K562 (cell line): ENCODE measurements at regions not wholly inside any gene's neighbourhood (a gene's known extent, or its start where the extent isn't known, plus 50 kb on each side); places are given as distances from the start of the nearest gene placed in this dataset.

Experiments
- ATAC-seq: fragments of 200-7000 bp; cut with Tn5 transposase; 3 replicates; pipeline ENCODE4 v1.9.1; 2020; ENCODE audit warnings: moderate library complexity
- BruUV-seq: library from RNA; stranded (reverse); fragments of 400-500 nt; replicated peaks from 2 replicates; lab custom pipeline; 2021; lab: Mats Ljungman, UMichigan
- CTCF ChIA-PET: fragments of 300-600 bp; formaldehyde crosslinking; extraction: SDS; loops from one replicate; lab custom pipeline; 2021; ENCODE audit warnings: low intra/inter-chr PET ratio; lab: Yijun Ruan, JAX
- POLR2A ChIA-PET: fragments of 300-600, 350-650 bp; sonication (Branson Sonifier 250); formaldehyde crosslinking; extraction: SDS; loops from one replicate; lab custom pipeline; 2021; ENCODE audit warnings: antibody characterized with exemption, inconsistent platforms; lab: Yijun Ruan, JAX
- DNase-seq, 4 experiments: peaks; one replicate each; pipeline versions ENCODE4 v3.0.0 to v3.0.0-alpha.2; 2011 to 2018; ENCODE audit warnings: low spot score in 3 of 4, mixed read lengths in 3 of 4; ENCODE audit errors: extremely low read depth in 1 of 4
- FAIRE-seq: peaks from 2 replicates; lab custom pipeline; 2011; peaks lifted over from hg19 to GRCh38; lab: Jason Lieb, UNC
- H2AFZ ChIP-seq: 2 replicates; pipeline ENCODE4 v1.6.0; 2011; ENCODE audit warnings: low read depth, low read length, control low read depth, inconsistent platforms
- H3K27ac ChIP-seq: fragments of 200-600 bp; 3 replicates; pipeline ENCODE4 v1.8.0; 2011; ENCODE audit warnings: low read depth, mild to moderate bottlenecking, control low read depth, inconsistent platforms, low read length, moderate library complexity, mixed read lengths; ENCODE audit errors: extremely low read depth
- H3K27me3 ChIP-seq, 2 experiments: fragments of 300-600 bp in 1 of 2; 2 replicates in 1 of 2; 3 replicates in 1 of 2; pipeline versions ENCODE4 v1.6.0 to v1.8.0; 2011; ENCODE audit warnings: inconsistent platforms in 2 of 2, low read length in 2 of 2, mild to moderate bottlenecking in 1 of 2, mixed read lengths in 1 of 2, moderate library complexity in 1 of 2; ENCODE audit not compliant: control insufficient read depth in 2 of 2, insufficient read depth in 2 of 2
- H3K36me3 ChIP-seq: fragments of 300-600 bp; 3 replicates; pipeline ENCODE4 v1.8.0; 2011; ENCODE audit warnings: mild to moderate bottlenecking, low read length, inconsistent platforms; ENCODE audit not compliant: control insufficient read depth, insufficient read depth
- H3K4me1 ChIP-seq, 2 experiments: fragments of 200-600 bp in 1 of 2; replicated peaks in 1 of 2; 2 replicates in 1 of 2; 3 replicates in 1 of 2; pipeline versions ENCODE4 v1.5.1 to v1.8.0; 2011; ENCODE audit warnings: inconsistent platforms in 2 of 2, low read length in 2 of 2, mild to moderate bottlenecking in 1 of 2, mixed read lengths in 1 of 2, moderate library complexity in 1 of 2; ENCODE audit not compliant: control insufficient read depth in 2 of 2, insufficient read depth in 2 of 2
- H3K4me2 ChIP-seq: 2 replicates; pipeline ENCODE4 v1.6.1; 2011; ENCODE audit warnings: low read length, control low read depth, inconsistent platforms, mixed read lengths; ENCODE audit not compliant: insufficient read depth
- H3K4me3 ChIP-seq: fragments of 200-600 bp; sonication (generic), shearing (Covaris generic); 2 replicates; pipeline ENCODE4 v1.5.1; 2016; ENCODE audit warnings: control low read depth, inconsistent platforms
- H3K79me2 ChIP-seq: fragments of 200-600 bp; 3 replicates; pipeline ENCODE4 v1.8.0; 2011; ENCODE audit warnings: low read length, inconsistent platforms; ENCODE audit not compliant: control insufficient read depth, insufficient read depth
- H3K9ac ChIP-seq, 2 experiments: 2 replicates each; pipeline versions ENCODE4 v1.6.0 to v1.6.1; 2011; ENCODE audit warnings: low read depth in 2 of 2, low read length in 2 of 2, control low read depth in 1 of 2, inconsistent platforms in 1 of 2, mild to moderate bottlenecking in 1 of 2, mixed read lengths in 1 of 2; ENCODE audit not compliant: insufficient read depth in 1 of 2
- H3K9me1 ChIP-seq: one replicate; pipeline ENCODE4 v1.6.0; 2011; ENCODE audit warnings: inconsistent platforms, mild to moderate bottlenecking, low read length, moderate library complexity; ENCODE audit not compliant: control insufficient read depth, insufficient read depth
- H3K9me3 ChIP-seq: replicated peaks from 2 replicates; pipeline ENCODE4 v1.5.1; 2011; ENCODE audit warnings: low read depth, low read length, inconsistent platforms; ENCODE audit not compliant: control insufficient read depth, insufficient read depth
- H4K20me1 ChIP-seq: replicated peaks from 2 replicates; pipeline ENCODE4 v1.6.1; 2011; ENCODE audit warnings: low read length, inconsistent platforms, mixed read lengths; ENCODE audit not compliant: control insufficient read depth, insufficient read depth
- ATF3 ChIP-seq, 2 experiments: fragments of 450-650 bp in 1 of 2; sonication (generic) in 1 of 2; formaldehyde crosslinking in 1 of 2; IDR thresholded peaks in 1 of 2; conservative IDR thresholded peaks in 1 of 2; 2 replicates each; pipeline versions ENCODE4 v1.6.1 to v1.8.1; 2016 to 2023; ENCODE audit warnings: mild to moderate bottlenecking in 2 of 2, moderate library complexity in 2 of 2, inconsistent platforms in 1 of 2, missing genetic modification reagents in 1 of 2
- FUS ChIP-seq: fragments of 200-400 bp; formaldehyde crosslinking; optimal IDR thresholded peaks from 2 replicates; pipeline ENCODE3; 2017; ENCODE audit warnings: low read depth, low read length
- KDM1A ChIP-seq, 2 experiments: fragments of 450-650 bp; IDR thresholded peaks; 2 replicates each; pipeline ENCODE4 v1.6.1; 2016; ENCODE audit warnings: mild to moderate bottlenecking in 2 of 2
- L3MBTL2 ChIP-seq: fragments of 450-650 bp; IDR thresholded peaks from 2 replicates; pipeline ENCODE4 v1.6.1; 2016; ENCODE audit warnings: mild to moderate bottlenecking, moderate library complexity
- LARP7 ChIP-seq: fragments of 450-650 bp; IDR thresholded peaks from 2 replicates; pipeline ENCODE4 v1.6.1; 2016
- PPARD ChIP-seq: fragments of 250-450 bp; sonication (Bioruptor Pico); IDR thresholded peaks from 2 replicates; pipeline ENCODE4 v1.8.0; 2022; ENCODE audit warnings: inconsistent platforms, mild to moderate bottlenecking, moderate library complexity
- RBBP5 ChIP-seq: fragments of 200-600 bp; sonication (generic); IDR thresholded peaks from 2 replicates; pipeline ENCODE4 v1.6.1; 2012; ENCODE audit warnings: borderline replicate concordance, mild to moderate bottlenecking, low read length, control low read depth, inconsistent platforms; ENCODE audit not compliant: insufficient read depth, poor library complexity, severe bottlenecking
- SMAD3 ChIP-seq: fragments of 450-650 bp; formaldehyde crosslinking; conservative IDR thresholded peaks from 2 replicates; pipeline ENCODE4 v1.4.0; 2020; ENCODE audit warnings: mild to moderate bottlenecking
- ZFX ChIP-seq: sonication (generic); formaldehyde crosslinking; IDR thresholded peaks from 2 replicates; pipeline ENCODE4 v1.8.0; 2022; ENCODE audit warnings: mild to moderate bottlenecking, missing genetic modification reagents, moderate library complexity
- ZNF184 ChIP-seq: sonication (generic); formaldehyde crosslinking; IDR thresholded peaks from 2 replicates; pipeline ENCODE4 v1.5.0; 2020; ENCODE audit warnings: missing genetic modification reagents
- ZNF232 ChIP-seq: sonication (generic); formaldehyde crosslinking; IDR thresholded peaks from 2 replicates; pipeline ENCODE4 v1.8.0; 2022; ENCODE audit warnings: mild to moderate bottlenecking, missing genetic modification reagents
- ZNF384 ChIP-seq: IDR thresholded peaks from 2 replicates; pipeline ENCODE4 v1.6.1; 2012; ENCODE audit warnings: low read depth, low read length, improper control_type of control experiment
- ZNF766 ChIP-seq: fragments of 200-800 bp; sonication (Bioruptor generic); conservative IDR thresholded peaks from 2 replicates; pipeline ENCODE4 v1.6.1; 2016; ENCODE audit warnings: missing genetic modification characterization, missing compliant biosample characterization
- WGBS: fragments of 100-300 bp; shearing (Covaris generic); methylation state at CpG from one replicate; pipeline ENCODE4 v1.1.6; 2016; ENCODE audit warnings: low coverage, mixed read lengths; ENCODE audit not compliant: insufficient coverage; ENCODE audit errors: missing lambda C conversion rate; 5-methylcytosine and 5-hydroxymethylcytosine counted together
- in situ Hi-C: fragments of 300-500 bp; cut with MboI; formaldehyde crosslinking; loops from 4 replicates; pipeline ENCODE4 v1.15.0; 2018; ENCODE audit warnings: inconsistent platforms, mixed read lengths
- intact Hi-C: fragments of 100-400 bp; cut with micrococcal nuclease; formaldehyde crosslinking; loops from 2 replicates; pipeline ENCODE4 v1.14.2; 2022
- TF ChIP-seq, protein P1 (sequence below): fragments of 250-450 bp; sonication (Bioruptor Pico); IDR thresholded peaks from 2 replicates; pipeline ENCODE4 v1.4.0; 2020

GRCh38 chr4:25539241-25539640 lies 116.4 kb upstream of the SLC34A2 start:
- ATAC-seq (no peak), DNase-seq (no peak), FAIRE-seq (no peak)
- no peaks in the 10 kb centered on the region for H3K79me2 ChIP-seq
- CTCF ChIA-PET = no interaction called here
- H3K27me3 ChIP-seq = peaks cover 2 to 11% of the 10 kb centered on the region in 2 experiments; a peak in 2 of 5 replicates
- TF ChIP-seq ZFX (CRISPR knock-in tag) (no peak), ZNF184 (no peak), ATF3 (IDR thresholded peaks at IDR 0.05) (no peak), ATF3 (CRISPR knock-in tag; conservative IDR thresholded peaks at IDR 0.05) (no peak)
- intact Hi-C loops = no loop called here
- no peaks in the 10 kb centered on the region for H3K9me3 ChIP-seq
- 0% methylated on average over 3 of the region's 3 CpGs for WGBS
- BruUV-seq = no TSS peak
- POLR2A ChIA-PET = no interaction called here
- H2AFZ ChIP-seq = no peak overlapping the region
- H3K4me2 ChIP-seq = no peak overlapping the region
- H3K36me3 ChIP-seq = no peaks in the 10 kb centered on the region
- no peak overlapping the region for H3K4me3 ChIP-seq
- in situ Hi-C loops = no loop called here
- H3K4me1 ChIP-seq = no peaks in the 10 kb centered on the region
- H4K20me1 ChIP-seq = no peaks in the 10 kb centered on the region
- no peak overlapping the region for H3K27ac ChIP-seq
- H3K9ac ChIP-seq = no peak overlapping the region
- no peaks in the 10 kb centered on the region for H3K9me1 ChIP-seq

DNA sequence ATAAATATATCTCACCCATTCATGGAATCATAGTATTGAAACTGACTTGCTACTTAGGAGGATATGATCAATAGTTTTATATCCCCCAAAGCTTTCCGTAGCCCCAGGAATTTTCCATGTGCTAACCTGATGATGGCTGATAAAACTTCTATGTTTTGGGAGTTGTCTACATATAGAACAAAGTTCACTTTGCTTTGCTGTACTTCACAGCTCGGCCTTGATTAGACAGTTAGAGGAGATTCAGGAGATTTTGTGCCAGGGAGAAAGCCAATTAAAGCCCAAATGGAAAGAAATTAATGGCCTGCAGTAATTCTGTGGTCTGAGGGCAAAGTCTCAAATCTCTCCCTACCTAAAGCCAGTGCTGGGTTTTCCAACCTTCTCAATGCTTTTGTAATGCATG lies 114.9 kb upstream of the SLC34A2 start:
- CTCF ChIA-PET = no interaction called here
- Histone ChIP-seq H3K4me1 (no peaks in the 10 kb centered on the region), H3K4me3 (no peak overlapping the region)

More for the DNA sequence above, 114.9 kb upstream of the SLC34A2 start:
- intact Hi-C loops (no loop called here), in situ Hi-C loops (no loop called here)
- H3K9me3 ChIP-seq = no peaks in the 10 kb centered on the region
- FAIRE-seq = no peak
- no peaks in the 10 kb centered on the region for H4K20me1 ChIP-seq
- 0% methylated on average over 2 of the region's 2 CpGs for WGBS
- no TSS peak for BruUV-seq
- H3K36me3 ChIP-seq = no peaks in the 10 kb centered on the region
- H3K27ac ChIP-seq = no peak overlapping the region
- H3K27me3 ChIP-seq = peaks cover 0 to 14% of the 10 kb centered on the region in 2 experiments; a peak in 1 of 5 replicates
- no peak overlapping the region for H2AFZ ChIP-seq
- POLR2A ChIA-PET = interaction anchor here (1.6 kb wide), 1 partner anchor 26 kb away, joined by 3 read pairs; no protein-coding TSS in a partner anchor
- no peak for TF ChIP-seq ZNF232
- TF ChIP-seq SMAD3 (CRISPR knock-in tag) = no peak
- no peak for TF ChIP-seq FUS
- no peak for TF ChIP-seq KDM1A (IDR thresholded peaks at IDR 0.05)
- TF ChIP-seq, protein P1, sequence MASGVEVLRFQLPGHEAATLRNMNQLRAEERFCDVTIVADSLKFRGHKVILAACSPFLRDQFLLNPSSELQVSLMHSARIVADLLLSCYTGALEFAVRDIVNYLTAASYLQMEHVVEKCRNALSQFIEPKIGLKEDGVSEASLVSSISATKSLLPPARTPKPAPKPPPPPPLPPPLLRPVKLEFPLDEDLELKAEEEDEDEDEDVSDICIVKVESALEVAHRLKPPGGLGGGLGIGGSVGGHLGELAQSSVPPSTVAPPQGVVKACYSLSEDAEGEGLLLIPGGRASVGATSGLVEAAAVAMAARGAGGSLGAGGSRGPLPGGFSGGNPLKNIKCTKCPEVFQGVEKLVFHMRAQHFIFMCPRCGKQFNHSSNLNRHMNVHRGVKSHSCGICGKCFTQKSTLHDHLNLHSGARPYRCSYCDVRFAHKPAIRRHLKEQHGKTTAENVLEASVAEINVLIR = no peak
- no peak for TF ChIP-seq RBBP5
- TF ChIP-seq ZNF766 = no peak
- TF ChIP-seq ZNF384 = no peak
- TF ChIP-seq L3MBTL2 = no peak
- no peak for TF ChIP-seq LARP7
- TF ChIP-seq PPARD (CRISPR knock-in tag) = no peak
- no peak for ATAC-seq
- no peaks in the 10 kb centered on the region for H3K9me1 ChIP-seq
- no peaks in the 10 kb centered on the region for H3K79me2 ChIP-seq
- DNase-seq = no peak
- H3K4me2 ChIP-seq = no peak overlapping the region
- H3K9ac ChIP-seq = no peak overlapping the region
